Osteocyte (in vitro differentiated cells): ENCODE measurements at regions not wholly inside any gene's neighbourhood (a gene's known extent, or its start where the extent isn't known, plus 50 kb on each side); places are given as distances from the start of the nearest gene placed in this dataset.

Experiments
- DNase-seq: peaks from one replicate; pipeline ENCODE4 v3.0.0; 2021; ENCODE audit warnings: mixed read lengths; ENCODE audit not compliant: unreplicated experiment; ENCODE audit errors: extremely low spot score
- H3K27ac Mint-ChIP-seq: one replicate; pipeline ENCODE4 v1.8.0; 2021; ENCODE audit warnings: mild to moderate bottlenecking, mixed read lengths; ENCODE audit not compliant: unreplicated experiment
- H3K27me3 Mint-ChIP-seq: one replicate; pipeline ENCODE4 v1.8.0; 2021; ENCODE audit warnings: mixed read lengths; ENCODE audit not compliant: unreplicated experiment
- H3K36me3 Mint-ChIP-seq: one replicate; pipeline ENCODE4 v1.8.0; 2021; ENCODE audit warnings: mixed read lengths; ENCODE audit not compliant: unreplicated experiment
- H3K4me1 Mint-ChIP-seq: one replicate; pipeline ENCODE4 v1.8.0; 2021; ENCODE audit warnings: mixed read lengths; ENCODE audit not compliant: unreplicated experiment
- H3K4me3 Mint-ChIP-seq: one replicate; pipeline ENCODE4 v1.8.0; 2021; ENCODE audit warnings: mild to moderate bottlenecking, moderate library complexity, mixed read lengths; ENCODE audit not compliant: unreplicated experiment
- H3K9me3 Mint-ChIP-seq: one replicate; pipeline ENCODE4 v1.8.0; 2021; ENCODE audit warnings: mixed read lengths; ENCODE audit not compliant: unreplicated experiment
- CTCF ChIP-seq: fragments of 200-600 bp; sonication (generic); IDR thresholded peaks from 2 replicates; pipeline ENCODE4 v1.5.0; 2021; ENCODE audit warnings: antibody characterized with exemption, mild to moderate bottlenecking, moderate library complexity

GRCh38 chr1:245090491-245091090 is 64.2 kb upstream of the KIF26B start:
- H3K36me3 Mint-ChIP-seq, result no peaks in the 10 kb centered on the region
- H3K27me3 Mint-ChIP-seq, result no peaks in the 10 kb centered on the region
- no peak for DNase-seq
- H3K4me3 Mint-ChIP-seq, result no peak overlapping the region
- peaks cover 17% of the 10 kb centered on the region for H3K4me1 Mint-ChIP-seq
- H3K9me3 Mint-ChIP-seq, result no peaks in the 10 kb centered on the region
- H3K27ac Mint-ChIP-seq, result no peak overlapping the region
- no peak for TF ChIP-seq CTCF

GRCh38 chr1:245087723-245088122 is 67.1 kb upstream of the KIF26B start:
- Mint-ChIP-seq H3K36me3 (no peaks in the 10 kb centered on the region), H3K27ac (no peak overlapping the region), H3K27me3 (no peaks in the 10 kb centered on the region), H3K4me3 (no peak overlapping the region), H3K9me3 (no peaks in the 10 kb centered on the region), H3K4me1 (peaks cover 19% of the 10 kb centered on the region)
- DNase-seq, result no peak
- TF ChIP-seq CTCF, result no peak

- H3K27me3 Mint-ChIP-seq, result no peaks in the 10 kb centered on the region
- no peak overlapping the region for H3K27ac Mint-ChIP-seq
- DNase-seq, result no peak
- no peaks in the 10 kb centered on the region for H3K9me3 Mint-ChIP-seq
- no peak overlapping the region for H3K4me3 Mint-ChIP-seq
- H3K36me3 Mint-ChIP-seq, result no peaks in the 10 kb centered on the region
- TF ChIP-seq CTCF, result no peak
- H3K4me1 Mint-ChIP-seq, result peaks cover 19% of the 10 kb centered on the region
These were observed 68.3 kb upstream of the KIF26B start for GRCh38 chr1:245086389-245086969.

- H3K27ac Mint-ChIP-seq, result peak overlapping the region; percentile 19
- H3K36me3 Mint-ChIP-seq, result no peaks in the 10 kb centered on the region
- H3K4me1 Mint-ChIP-seq, result peaks cover 19% of the 10 kb centered on the region
- peak; percentile 17 for TF ChIP-seq CTCF
- H3K27me3 Mint-ChIP-seq, result no peaks in the 10 kb centered on the region
- no peaks in the 10 kb centered on the region for H3K9me3 Mint-ChIP-seq
- DNase-seq, result no peak
- H3K4me3 Mint-ChIP-seq, result no peak overlapping the region
These were observed 69.2 kb upstream of the KIF26B start for GRCh38 chr1:245085508-245086095.

GRCh38 chr1:245084551-245084950 is 70.2 kb upstream of the KIF26B start:
- H3K27me3 Mint-ChIP-seq, result no peaks in the 10 kb centered on the region
- H3K9me3 Mint-ChIP-seq, result no peaks in the 10 kb centered on the region
- no peak overlapping the region for H3K4me3 Mint-ChIP-seq
- no peak for TF ChIP-seq CTCF
- DNase-seq, result no peak
- no peaks in the 10 kb centered on the region for H3K36me3 Mint-ChIP-seq
- H3K4me1 Mint-ChIP-seq, result peaks cover 19% of the 10 kb centered on the region
- no peak overlapping the region for H3K27ac Mint-ChIP-seq
